LNCaP clone FGC (cell line): ENCODE measurements at regions not wholly inside any gene's neighbourhood (a gene's known extent, or its start where the extent isn't known, plus 50 kb on each side); places are given as distances from the start of the nearest gene placed in this dataset.

Source experiments
- DNase-seq: peaks from one replicate; pipeline ENCODE4 v3.0.0-alpha.2; 2011; ENCODE audit warnings: low read depth
- H3K4me3 ChIP-seq: 2 replicates; pipeline ENCODE4 v1.5.1; 2011; ENCODE audit warnings: mild to moderate bottlenecking, low read depth, low read length, control low read depth
- TF ChIP-seq, protein P1 (sequence below): IDR thresholded peaks from 2 replicates; pipeline ENCODE4 v1.5.1; 2012; ENCODE audit warnings: mild to moderate bottlenecking; ENCODE audit not compliant: control insufficient read depth, insufficient read depth; ENCODE audit errors: extremely low read depth

DNA sequence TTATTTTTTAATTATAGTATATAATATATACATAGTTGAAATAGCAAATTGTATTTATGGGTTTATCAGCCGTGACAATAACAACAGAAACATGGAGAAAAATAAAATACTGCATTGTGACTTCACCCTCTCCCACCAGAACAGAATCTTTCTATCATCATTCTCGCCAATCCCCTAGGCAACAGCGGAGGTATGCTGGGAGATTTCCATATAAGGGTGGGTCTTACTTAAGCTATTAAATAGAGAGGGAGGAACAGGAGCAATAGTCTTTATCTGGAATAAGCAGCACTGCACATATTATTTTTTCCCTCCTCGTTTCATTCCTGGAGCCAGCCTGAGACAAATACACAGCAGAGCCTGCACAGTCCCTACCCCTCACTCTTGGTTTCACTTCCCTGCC is 1214.9 kb downstream of the XPNPEP1 start:
- DNase-seq: no peak
- no peak overlapping the region for H3K4me3 ChIP-seq
- TF ChIP-seq, protein P1, sequence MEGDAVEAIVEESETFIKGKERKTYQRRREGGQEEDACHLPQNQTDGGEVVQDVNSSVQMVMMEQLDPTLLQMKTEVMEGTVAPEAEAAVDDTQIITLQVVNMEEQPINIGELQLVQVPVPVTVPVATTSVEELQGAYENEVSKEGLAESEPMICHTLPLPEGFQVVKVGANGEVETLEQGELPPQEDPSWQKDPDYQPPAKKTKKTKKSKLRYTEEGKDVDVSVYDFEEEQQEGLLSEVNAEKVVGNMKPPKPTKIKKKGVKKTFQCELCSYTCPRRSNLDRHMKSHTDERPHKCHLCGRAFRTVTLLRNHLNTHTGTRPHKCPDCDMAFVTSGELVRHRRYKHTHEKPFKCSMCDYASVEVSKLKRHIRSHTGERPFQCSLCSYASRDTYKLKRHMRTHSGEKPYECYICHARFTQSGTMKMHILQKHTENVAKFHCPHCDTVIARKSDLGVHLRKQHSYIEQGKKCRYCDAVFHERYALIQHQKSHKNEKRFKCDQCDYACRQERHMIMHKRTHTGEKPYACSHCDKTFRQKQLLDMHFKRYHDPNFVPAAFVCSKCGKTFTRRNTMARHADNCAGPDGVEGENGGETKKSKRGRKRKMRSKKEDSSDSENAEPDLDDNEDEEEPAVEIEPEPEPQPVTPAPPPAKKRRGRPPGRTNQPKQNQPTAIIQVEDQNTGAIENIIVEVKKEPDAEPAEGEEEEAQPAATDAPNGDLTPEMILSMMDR: no peak

DNA sequence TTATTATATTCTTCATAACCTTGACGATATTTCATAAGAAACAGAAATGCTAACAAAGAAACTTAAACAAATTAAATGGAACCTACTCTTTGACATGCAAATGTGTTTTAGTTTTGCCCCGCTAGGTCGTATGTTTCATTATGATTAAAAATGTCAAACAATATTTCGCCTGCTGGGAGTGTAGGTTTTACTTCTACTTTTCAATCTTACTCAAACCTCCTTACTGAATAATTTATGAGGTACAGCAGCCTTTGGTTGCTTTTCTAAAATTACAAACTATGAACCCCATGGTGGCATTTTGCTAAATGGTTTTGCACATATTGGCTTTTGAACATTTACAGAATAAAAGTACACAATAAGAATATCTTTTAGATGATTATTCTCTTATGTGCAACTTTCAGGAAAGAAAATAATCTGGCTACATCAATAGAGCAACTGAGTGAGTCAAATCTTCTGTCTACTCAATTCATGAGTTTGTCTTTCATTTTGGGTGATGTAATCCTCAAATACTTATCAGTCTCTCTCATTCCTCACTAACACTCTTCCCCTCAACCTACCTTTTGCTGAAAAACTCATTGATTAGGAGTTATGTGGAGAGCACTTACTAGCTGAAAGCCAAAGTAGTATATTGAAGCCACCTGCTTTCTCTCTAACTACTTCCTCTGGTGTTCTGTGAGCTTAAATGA is 1226.4 kb downstream of the XPNPEP1 start:
- TF ChIP-seq, protein P1: no peak
- no peak for DNase-seq
- no peak overlapping the region for H3K4me3 ChIP-seq

DNA sequence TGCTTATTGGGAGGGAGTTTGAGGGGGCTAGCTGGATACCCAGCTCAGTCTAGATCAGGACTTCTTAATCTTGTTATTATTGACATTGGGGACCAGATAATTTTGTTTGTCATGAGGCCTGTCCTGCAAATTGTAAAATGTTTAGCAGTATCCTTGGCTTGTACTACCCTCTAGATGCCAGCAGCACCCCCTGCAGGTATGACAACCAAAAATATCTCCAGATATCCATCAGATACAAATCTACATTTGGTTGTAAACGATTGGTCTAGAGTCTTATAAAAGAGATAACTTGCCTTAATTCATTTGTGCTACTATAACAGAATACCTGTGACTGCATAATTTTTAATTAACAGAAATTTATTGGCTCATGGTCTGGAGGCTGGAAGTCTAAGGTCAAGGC is 1232.2 kb downstream of the XPNPEP1 start:
- H3K4me3 ChIP-seq: no peak overlapping the region
- no peak for DNase-seq
- TF ChIP-seq, protein P1: no peak

DNA sequence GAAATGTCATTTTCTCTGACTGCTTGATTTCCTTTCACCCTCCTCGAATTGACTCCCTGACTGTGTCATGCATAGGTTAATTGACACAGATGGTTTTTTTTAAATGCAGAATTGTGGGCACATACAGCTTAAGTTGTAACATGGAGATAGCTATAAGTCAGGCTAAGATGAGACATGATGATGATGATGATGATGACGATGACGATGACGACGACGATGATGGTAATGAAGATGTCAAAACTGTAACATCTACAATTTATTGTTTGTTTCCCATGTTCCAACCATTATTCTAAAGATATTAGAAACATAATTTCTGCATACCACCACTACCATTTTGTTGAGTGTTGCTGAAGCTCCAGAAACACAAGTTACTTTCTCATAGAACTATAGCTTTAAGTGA is 1232.8 kb downstream of the XPNPEP1 start:
- no peak for DNase-seq
- H3K4me3 ChIP-seq: no peak overlapping the region
- TF ChIP-seq, protein P1: no peak

DNA sequence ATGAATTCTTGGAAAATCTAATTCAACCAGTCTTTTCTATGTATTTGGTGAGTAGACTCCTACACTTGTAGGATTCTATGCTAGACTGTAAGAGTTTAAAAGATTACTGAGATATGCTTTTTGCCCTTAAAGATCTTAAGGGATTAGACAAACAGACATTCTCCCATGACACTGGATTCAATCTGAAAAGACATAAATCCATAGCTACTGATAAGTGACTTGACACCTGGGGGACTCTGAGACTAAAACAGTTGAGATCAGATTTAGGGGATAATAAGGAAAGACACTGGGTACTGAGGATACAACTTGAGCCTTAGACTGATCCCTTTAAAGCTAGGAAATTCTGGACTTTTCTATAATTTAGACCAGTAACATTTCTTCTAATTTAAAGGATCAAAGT is 1233.4 kb downstream of the XPNPEP1 start:
- DNase-seq: no peak
- TF ChIP-seq, protein P1: no peak

DNA sequence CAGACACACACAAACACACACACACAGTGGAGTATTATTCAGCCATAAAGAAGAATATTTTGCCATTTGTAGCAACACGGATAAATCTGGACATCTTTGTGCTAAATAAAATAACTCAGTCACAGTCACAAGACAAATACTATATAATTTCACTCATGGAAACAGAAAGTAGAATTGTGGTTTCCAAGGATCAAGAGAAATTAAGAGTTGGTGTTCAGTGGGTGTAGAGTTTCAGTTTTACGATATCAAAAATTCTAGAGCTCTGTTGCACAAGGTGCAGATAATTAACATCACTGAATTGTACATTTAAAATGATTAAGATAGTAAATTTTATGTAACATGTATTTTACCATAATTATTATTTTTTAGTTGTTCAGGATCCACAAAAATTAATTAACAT is 1235.0 kb downstream of the XPNPEP1 start:
- DNase-seq: no peak
- H3K4me3 ChIP-seq: no peak overlapping the region
- TF ChIP-seq, protein P1: no peak

More for the DNA sequence above, 1233.4 kb downstream of the XPNPEP1 start:
- no peak overlapping the region for H3K4me3 ChIP-seq
